ENCODE measurements at regions not wholly inside any gene's neighbourhood (a gene's known extent, or its start where the extent isn't known, plus 50 kb on each side); places are given as distances from the start of the nearest gene placed in this dataset.

- no peak for DNase-seq
These were observed 78.5 kb upstream of the BCL6 start for GRCh38 chr3:187823746-187824145.

DNA sequence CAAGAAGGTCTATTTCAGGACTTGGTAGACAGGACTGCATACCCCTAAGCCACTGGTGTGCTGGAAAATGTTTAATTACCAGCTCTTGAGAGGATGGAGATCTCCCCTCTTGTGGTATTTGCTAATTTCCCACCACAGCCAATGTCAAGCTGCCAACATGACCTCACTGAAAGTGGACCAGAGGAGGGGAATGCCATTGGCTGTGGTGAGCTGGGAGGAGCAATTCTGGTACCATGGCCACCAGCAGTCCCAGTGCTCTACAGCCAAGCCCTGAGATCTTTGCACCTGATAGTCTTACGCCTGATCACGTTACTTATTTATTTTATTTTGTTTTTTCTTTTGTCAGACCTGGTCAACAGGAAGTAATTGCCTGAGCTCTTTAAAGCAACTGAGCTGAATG lies 82.5 kb upstream of the BCL6 start:
- no peak for DNase-seq

DNA sequence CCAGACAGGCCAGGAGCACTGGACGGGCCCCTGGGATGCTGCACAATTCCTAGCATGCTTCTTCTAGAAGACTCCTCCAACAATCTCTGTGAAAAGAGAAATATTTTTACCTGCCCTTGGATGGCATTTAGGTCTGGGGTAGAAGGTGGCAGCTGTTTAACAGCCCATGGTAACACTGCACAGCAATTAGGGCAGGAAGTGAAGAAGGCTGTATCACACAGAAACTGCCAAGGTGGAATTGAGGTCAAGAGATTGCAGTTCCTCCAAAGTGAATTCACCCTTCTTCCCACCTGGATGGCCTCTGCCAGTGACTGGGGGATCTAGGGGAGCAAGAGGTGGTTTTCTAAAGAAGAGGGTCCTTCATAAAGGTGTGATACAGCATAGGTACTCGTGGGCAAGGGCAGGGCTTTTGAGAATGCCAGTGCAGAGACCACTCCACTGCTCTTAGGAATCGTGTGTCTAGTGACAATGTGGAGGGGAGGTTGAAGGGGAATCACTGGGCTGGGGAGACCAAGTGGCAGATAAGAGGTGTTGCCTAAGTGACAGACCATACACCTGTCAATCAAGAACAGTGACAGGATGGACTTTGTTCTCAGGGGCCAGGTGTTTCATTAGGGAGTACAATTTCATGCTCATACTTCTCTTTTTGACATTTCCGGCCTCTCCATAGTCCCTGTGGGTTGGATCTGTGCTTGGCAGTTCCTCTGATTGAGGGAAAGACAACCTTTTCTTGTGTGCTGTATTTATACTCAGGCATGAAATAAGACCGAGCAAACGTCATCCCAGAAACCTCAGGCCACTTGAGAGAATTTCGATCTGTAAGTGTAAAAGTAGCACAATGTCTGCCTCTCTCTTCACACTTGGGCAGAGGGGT lies 83.5 kb upstream of the BCL6 start:
- DNase-seq = no peak

DNA sequence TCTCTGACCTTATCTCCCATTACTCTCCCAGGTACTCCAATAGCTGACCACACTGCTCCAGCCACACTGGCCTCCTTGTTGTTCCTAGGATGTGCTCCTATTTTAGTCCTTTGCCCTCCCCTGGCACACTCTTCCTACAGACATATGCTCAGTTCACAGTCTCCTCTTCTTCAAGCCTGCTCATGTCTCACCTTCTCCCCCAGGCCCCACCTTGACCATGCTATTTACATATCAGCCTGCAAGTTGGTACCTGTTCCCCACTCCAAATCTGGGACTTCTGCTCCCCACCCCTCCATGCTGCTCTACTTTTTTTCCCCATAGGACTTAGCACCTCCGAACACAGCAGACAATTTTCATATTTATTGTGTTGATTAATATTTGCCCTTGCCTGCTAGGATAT lies 84.9 kb upstream of the BCL6 start:
- DNase-seq = no peak

GRCh38 chr3:187831125-187832051 lies 86.1 kb upstream of the BCL6 start:
- DNase-seq = no peak

DNA sequence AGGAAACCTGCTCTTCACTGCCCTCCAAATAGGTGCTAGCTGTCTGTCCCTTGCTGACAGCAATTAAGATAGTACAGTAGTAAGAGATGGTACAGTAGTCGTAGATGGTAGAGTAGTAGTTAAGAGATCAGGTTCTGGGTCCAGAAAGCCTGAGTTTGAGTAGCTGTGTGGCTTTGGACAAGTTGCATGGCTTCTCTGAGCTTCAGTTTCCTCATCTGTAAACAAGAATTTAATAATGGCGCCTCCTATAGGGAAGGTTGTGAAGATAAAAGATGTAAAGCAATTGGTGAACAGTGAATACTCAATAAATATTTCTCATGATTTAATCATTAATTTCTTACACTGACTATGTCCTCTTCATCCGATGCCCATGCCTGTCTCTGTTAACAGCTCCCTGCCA lies 86.9 kb upstream of the BCL6 start:
- DNase-seq = no peak

- DNase-seq = no peak
These were observed 88.1 kb upstream of the BCL6 start for GRCh38 chr3:187833375-187833774.

DNA sequence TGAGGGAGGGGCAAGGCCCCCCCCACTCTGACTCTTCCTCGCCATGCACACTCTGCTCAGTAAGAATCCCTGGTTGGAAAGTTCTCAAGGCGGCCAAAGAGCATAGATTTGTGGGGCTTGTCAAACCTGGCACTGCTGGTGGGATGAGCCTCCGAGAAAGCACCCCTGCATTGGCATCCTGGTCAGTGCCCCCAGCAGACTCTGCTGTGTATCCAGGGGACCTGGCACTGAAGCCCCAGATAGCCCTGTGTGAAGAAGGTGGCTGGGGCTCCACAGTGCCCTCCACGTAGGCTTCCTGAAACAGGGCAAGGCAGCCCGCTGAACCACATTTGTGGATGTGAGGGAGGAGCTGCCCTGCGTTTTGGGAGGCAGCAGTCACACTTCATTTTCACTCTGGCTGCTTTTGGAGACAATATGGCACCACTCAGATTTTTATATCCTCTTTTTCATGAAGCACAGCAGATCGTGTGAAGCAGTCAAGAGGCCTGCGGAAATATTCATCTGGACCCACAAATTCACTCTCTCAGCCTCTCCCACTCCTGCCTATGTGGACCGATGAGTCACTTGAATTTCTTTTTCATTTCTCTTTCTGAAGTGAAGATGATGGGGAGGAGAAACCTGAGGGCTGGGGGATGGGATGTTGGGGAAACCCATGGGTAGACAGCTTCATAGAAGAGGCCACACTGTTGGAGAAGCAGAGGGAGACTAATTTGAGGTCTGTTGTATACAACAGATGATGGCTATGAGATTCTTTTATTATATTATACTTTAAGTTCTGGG lies 88.7 kb upstream of the BCL6 start:
- DNase-seq = no peak

- no peak for DNase-seq
These were observed 91.8 kb upstream of the BCL6 start for GRCh38 chr3:187836823-187837770.

DNA sequence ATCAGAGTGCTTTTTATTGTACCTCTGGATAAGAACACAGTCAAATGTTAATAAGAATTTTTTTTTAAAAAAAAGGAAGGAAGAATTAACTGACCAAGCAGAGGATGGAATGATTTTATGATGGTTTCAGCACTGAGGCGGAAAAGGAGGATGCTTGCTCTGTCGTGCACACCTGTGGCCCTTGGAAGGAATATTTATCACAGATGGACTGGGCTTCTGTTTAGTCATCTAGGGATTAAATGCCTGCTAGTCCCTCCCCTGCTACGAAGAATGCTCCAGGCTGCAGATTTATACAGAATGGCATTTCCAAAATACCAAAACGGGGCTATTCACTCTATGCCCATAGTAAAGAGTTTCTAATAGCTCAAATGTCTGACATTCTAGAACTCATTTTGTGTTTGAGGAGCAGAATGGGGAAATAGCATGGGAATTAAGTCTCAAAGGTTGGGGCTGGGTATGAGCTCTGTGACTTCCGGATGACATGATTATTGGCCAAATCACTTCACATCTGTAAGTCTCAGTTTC lies 92.8 kb upstream of the BCL6 start:
- no peak for DNase-seq

DNA sequence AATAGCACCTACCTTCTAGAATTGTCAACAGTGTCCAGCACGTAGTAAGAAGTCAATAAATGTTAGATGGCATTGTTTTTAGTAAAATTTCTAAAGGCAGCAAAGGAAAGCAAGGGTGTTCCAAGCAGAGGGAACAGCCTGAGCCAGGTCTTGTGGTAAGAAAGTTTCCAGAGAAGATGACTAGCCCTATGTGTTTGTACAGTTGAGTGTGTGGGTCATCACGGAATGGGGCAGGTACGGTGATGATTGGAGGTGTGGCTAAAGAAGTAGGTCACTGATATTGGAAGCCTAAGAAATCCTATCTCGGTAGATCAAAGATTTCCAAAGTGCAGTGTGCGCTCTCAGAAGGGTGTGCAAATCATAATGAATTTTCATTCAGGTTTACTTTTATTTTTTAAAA lies 94.2 kb upstream of the BCL6 start:
- no peak for DNase-seq

DNA sequence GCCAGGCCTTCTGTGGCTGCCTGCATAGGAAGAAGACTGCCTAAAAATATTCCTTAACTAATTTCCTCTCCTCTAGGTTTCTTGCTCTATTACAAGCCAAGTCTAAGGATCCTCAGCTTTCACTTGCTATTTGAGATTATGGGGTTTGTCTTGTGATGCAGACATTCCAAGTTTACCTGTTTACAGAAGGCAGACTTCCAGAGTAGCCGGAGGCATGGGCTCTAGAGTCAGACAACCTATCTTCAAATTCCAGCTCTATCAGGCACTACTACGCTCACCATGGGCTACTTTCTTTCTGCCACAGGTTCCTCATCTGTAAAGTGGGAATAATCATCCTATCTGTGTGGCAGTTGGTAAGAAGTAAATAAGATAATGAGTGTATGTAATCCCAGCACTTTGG lies 95.6 kb upstream of the BCL6 start:
- no peak for DNase-seq

DNA sequence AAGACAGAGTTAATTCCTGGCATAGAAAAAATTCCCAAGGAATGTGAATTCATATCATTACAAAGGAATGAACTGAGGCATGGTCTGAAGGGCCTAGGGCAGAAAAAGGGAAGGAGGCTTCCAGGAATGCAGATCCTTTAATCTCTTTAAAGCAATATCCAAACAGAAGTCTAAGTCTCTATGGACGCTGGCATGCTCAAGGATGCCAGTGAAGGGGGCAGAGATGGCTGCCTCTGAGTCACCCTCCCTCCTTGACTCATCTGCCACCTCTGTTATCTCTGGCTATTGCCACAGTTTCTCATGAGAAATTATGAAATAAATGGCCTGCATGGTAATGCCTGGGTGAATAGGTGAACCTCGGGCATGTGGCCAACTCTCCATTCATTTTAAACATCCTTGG lies 96.3 kb upstream of the BCL6 start:
- no peak for DNase-seq

GRCh38 chr3:187843654-187844053 lies 98.4 kb upstream of the BCL6 start:
- no peak for DNase-seq

- DNase-seq = no peak
These were observed 99.4 kb upstream of the BCL6 start for GRCh38 chr3:187844708-187845107.

DNA sequence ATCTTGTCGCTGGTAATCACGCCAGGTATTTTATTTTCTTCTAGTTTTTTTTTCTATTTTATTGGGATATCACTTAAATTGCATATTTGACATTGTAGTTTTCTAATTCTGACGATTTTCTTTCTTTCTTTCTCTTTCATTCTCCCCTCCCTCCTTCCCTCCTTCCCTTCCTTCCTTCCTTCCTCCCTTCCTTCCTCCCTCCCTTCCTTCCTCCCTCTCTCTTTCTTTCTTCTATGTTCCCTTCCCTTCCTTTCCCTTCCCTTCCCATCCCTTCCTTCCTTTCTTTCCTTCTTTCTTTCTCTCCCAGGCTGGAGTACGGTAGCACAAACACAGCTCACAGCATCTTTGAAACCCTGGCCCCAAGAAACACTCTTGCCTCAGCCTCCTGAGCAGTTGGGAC lies 100.6 kb upstream of the BCL6 start:
- no peak for DNase-seq

GRCh38 chr3:187848401-187848800 lies 103.1 kb upstream of the BCL6 start:
- no peak for DNase-seq

GRCh38 chr3:187849016-187849654 lies 103.9 kb upstream of the BCL6 start:
- no peak for DNase-seq

- DNase-seq = no peak
These were observed 105.1 kb upstream of the BCL6 start for GRCh38 chr3:187850258-187850921.

- DNase-seq = no peak
These were observed 107.8 kb upstream of the BCL6 start for GRCh38 chr3:187852842-187853730.

Data from NCI-H2107 (cell line).